ENCODE measurements at regions not wholly inside any gene's neighbourhood (a gene's known extent, or its start where the extent isn't known, plus 50 kb on each side); places are given as distances from the start of the nearest gene placed in this dataset.

- TF ChIP-seq CTCF (IDR thresholded peaks at IDR 0.05): no peak
- DNase-seq: no peak
- intact Hi-C loops (cut with DNase I): no loop called here
- H3K27ac ChIP-seq: no peak overlapping the region
- no peak overlapping the region for H3K4me3 ChIP-seq
- H3K36me3 ChIP-seq: no peaks in the 10 kb centered on the region
- no peaks in the 10 kb centered on the region for H3K9me3 ChIP-seq
- no peaks in the 10 kb centered on the region for H3K27me3 ChIP-seq
- H3K4me1 ChIP-seq: no peaks in the 10 kb centered on the region
- no peak for ATAC-seq
Observed at GRCh38 chr17:72183194-72183685, 62.4 kb downstream of the SOX9 start.

- Histone ChIP-seq H3K9me3 (no peaks in the 10 kb centered on the region), H3K4me3 (no peak overlapping the region), H3K36me3 (no peaks in the 10 kb centered on the region), H3K4me1 (no peaks in the 10 kb centered on the region), H3K27ac (no peak overlapping the region), H3K27me3 (no peaks in the 10 kb centered on the region)
- intact Hi-C loops (cut with DNase I): no loop called here
- DNase-seq (no peak), ATAC-seq (no peak)
- TF ChIP-seq CTCF (IDR thresholded peaks at IDR 0.05): no peak
Observed at GRCh38 chr17:72184805-72185204, 64.0 kb downstream of the SOX9 start.

- Histone ChIP-seq H3K4me1 (no peaks in the 10 kb centered on the region), H3K36me3 (no peaks in the 10 kb centered on the region), H3K9me3 (no peaks in the 10 kb centered on the region), H3K27me3 (no peaks in the 10 kb centered on the region), H3K4me3 (no peak overlapping the region), H3K27ac (no peak overlapping the region)
- no peak for TF ChIP-seq CTCF (IDR thresholded peaks at IDR 0.05)
- ATAC-seq: no peak
- intact Hi-C loops (cut with DNase I): no loop called here
- DNase-seq: no peak
Observed at GRCh38 chr17:72185564-72185963, 64.7 kb downstream of the SOX9 start.

GRCh38 chr17:72187556-72187955, 66.7 kb downstream of the SOX9 start:
- Histone ChIP-seq H3K4me3 (no peak overlapping the region), H3K27ac (no peak overlapping the region), H3K27me3 (no peaks in the 10 kb centered on the region), H3K4me1 (no peaks in the 10 kb centered on the region), H3K9me3 (no peaks in the 10 kb centered on the region), H3K36me3 (no peaks in the 10 kb centered on the region)
- intact Hi-C loops (cut with DNase I): no loop called here
- no peak for TF ChIP-seq CTCF (IDR thresholded peaks at IDR 0.05)
- ATAC-seq: no peak
- no peak for DNase-seq

- intact Hi-C loops (cut with DNase I): no loop called here
- DNase-seq (no peak), ATAC-seq (no peak)
- no peaks in the 10 kb centered on the region for H3K27me3 ChIP-seq
- H3K27ac ChIP-seq: no peak overlapping the region
- no peak overlapping the region for H3K4me3 ChIP-seq
- TF ChIP-seq CTCF (IDR thresholded peaks at IDR 0.05): no peak
- H3K9me3 ChIP-seq: no peaks in the 10 kb centered on the region
- no peaks in the 10 kb centered on the region for H3K36me3 ChIP-seq
- H3K4me1 ChIP-seq: no peaks in the 10 kb centered on the region
Observed at GRCh38 chr17:72188801-72189200, 68.0 kb downstream of the SOX9 start.
